COLO829 (cell line): ENCODE measurements at regions not wholly inside any gene's neighbourhood (a gene's known extent, or its start where the extent isn't known, plus 50 kb on each side); places are given as distances from the start of the nearest gene placed in this dataset.
A peak's percentile ranks its signal among the peaks of the same experiment; 100 is the strongest.

Source experiments
- DNase-seq: peaks from one replicate; pipeline ENCODE4 v3.0.0; 2012; ENCODE audit warnings: low spot score

DNA sequence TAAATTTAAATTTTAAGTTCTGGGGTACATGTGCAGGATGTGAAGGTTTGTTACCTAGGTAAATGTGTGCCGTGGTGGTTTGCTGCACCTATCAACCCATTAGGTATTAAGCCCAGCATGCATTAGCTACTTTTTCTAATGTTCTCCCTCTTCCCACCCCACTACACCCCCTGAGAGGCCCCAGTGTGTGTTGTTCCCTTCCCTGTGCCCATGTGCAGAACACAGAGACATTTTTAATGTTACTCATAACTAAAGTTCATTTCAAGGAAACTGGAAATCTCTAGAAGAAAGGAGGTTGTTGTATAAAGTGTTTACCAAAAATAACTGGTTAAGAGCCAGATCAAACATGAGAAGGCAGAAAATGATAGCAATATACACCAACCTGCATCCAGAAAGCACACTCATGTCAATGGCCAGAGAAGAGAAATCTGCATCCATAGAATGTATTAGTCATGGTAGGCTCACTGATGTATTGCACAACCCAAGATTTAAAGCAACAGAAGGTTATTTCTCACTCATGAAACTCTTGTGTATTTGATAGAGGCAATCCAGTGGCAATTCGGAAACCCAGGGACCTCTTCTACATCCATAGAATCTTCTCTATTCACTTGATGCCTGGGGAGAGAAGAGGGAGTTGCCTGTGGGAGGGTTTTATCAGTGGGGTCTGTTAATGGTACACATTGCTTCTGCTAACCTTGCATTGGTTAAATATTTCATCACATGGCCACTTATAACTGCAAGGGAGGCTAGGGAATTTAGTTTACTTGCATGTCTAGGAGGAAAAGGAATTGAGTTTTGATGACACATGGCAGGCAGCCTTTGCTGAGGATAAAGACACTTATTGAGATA, 321.9 kb upstream of the RASGRP1 start:
- DNase-seq, result no peak

GRCh38 chr15:38888701-38889221, 324.1 kb upstream of the RASGRP1 start:
- DNase-seq, result no peak

DNA sequence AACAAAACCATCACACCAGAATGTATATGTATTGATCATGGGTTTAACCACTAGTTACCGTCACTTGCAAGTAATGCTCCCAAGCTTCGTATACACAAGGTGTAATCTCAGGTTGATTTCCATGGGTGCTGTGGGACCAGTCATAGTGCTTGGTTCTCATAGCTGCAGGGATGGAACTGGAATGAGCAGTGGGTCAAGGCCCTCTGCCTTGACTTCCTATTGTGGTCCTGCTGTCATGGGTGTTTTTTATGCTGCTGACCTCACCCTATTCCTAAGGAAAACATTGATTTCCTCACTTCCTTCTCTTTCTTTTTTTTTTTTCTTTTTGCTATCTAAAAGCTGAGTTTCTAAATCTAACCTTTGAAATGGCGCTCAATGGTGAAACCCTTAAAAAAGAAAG, 325.6 kb upstream of the RASGRP1 start:
- DNase-seq, result no peak

- DNase-seq, result no peak
These were observed 329.3 kb upstream of the RASGRP1 start for GRCh38 chr15:38893925-38894242.

GRCh38 chr15:38894243-38894948, 329.8 kb upstream of the RASGRP1 start:
- no peak for DNase-seq

- DNase-seq, result no peak
These were observed 331.0 kb upstream of the RASGRP1 start for GRCh38 chr15:38895326-38896255.

DNA sequence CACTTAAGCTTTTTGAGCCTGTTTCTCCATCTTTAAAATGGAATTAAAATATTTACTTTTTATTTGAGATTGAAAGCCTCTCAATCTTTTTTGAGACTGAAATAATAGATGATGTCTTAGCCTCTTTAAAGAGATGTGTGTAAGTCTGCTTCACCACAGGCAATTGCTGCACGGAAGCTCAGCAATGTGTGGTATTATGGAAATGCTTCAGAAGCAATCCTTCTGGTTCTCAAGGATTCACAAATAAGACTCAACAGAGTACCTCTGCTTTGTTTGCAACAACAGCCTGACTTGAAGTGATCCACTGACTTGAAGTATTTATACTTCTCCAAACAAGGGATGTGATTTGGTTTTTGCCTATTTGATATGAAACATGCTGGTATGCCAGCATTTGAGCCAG, 332.0 kb upstream of the RASGRP1 start:
- DNase-seq, result no peak

DNA sequence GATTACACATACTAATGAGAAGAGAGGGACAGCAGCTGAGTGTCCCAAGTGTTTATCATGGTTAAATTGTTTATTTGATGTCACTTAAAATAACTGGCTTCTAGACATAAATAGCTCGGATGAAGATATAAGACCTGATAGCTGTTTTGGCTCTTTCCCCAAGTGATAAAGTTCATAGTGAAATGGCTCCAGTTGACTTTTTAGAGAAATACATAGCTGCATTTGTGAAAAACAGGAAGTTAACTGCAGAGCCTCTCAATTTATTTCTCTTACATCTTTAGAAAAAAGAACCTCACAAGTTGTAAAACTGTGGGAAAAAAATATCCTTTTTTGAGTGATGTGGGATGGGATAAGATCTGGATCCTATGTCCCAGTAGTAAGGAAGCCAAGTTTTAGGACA, 332.9 kb upstream of the RASGRP1 start:
- DNase-seq, result no peak

GRCh38 chr15:38898236-38898635, 333.6 kb upstream of the RASGRP1 start:
- DNase-seq, result no peak

GRCh38 chr15:38899300-38899699, 334.7 kb upstream of the RASGRP1 start:
- peak; percentile 77 for DNase-seq

GRCh38 chr15:38904298-38904697, 339.7 kb upstream of the RASGRP1 start:
- no peak for DNase-seq

- DNase-seq, result no peak
These were observed 341.0 kb upstream of the RASGRP1 start for GRCh38 chr15:38905632-38906031.

DNA sequence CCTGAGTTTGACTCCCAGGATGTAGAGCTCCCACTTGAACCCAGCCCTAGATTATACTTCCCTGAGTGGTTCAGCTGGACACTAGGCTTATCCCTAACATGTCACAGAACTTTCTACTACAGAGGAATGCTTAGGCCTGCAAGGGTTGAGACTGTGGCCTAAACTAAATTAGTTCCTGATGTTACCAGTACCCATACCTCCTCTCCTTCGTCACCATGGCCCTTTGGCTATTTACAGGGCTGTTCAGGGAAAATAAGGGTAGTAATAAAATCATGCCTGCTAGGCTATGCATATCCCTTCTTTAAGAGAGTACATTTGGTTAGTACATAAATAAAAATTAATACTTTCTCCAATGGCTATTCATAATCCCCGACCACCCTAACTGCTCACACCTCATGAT, 356.4 kb upstream of the RASGRP1 start:
- DNase-seq, result no peak

DNA sequence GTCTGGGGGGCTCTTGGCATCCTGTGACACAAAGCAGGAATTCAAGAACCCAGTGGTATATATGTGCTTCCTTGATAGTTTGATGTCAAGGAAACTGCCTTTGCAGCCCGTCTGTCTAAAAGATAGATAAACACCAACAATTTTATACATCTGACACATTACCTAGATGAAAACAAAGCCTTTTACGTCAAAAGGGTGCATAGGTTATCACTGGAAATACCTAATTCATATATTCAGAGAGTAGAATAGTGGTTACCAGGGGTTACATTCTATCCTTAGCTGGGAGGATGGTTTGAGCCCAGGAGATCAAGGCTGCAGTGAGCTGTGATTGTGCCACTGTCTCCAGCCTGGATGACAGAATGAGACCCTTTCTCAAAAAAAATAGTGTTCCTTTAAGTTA, 356.9 kb upstream of the RASGRP1 start:
- no peak for DNase-seq

GRCh38 chr15:38928431-38928830, 363.8 kb upstream of the RASGRP1 start:
- no peak for DNase-seq

DNA sequence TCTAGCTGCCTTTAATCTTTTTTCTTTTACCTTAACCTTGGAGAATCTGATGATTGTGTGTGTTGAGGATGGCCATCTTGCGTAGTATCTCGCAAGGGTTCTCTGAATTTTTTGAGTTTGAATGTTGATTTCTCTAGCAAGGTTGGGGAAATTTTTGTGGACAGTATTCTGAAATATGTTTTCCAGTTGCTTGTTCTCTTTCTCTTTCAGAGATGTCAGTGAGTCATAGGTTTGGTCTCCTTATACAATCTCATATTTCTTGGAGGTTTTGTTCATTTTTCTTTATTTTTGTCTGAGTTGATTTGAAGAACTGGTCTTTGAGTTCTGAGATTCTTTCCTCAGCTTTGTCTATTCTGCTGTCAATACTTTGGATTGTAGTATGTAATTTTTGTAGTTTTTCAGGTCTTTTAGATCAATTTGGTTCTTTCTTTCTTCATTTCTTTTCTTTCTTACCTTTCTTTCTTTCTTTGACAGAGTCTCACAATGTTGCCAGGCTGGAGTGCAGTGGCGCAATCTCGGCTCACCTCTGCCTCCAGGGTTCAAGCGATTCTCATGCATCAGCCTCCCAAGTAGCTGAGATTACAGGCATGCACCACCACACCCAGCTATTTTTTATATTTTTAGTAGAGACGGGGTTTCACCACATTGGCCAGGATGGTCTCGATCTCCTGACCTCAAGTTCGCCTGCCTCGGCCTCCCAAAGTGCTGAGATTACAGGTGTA, 366.4 kb upstream of the RASGRP1 start:
- no peak for DNase-seq

DNA sequence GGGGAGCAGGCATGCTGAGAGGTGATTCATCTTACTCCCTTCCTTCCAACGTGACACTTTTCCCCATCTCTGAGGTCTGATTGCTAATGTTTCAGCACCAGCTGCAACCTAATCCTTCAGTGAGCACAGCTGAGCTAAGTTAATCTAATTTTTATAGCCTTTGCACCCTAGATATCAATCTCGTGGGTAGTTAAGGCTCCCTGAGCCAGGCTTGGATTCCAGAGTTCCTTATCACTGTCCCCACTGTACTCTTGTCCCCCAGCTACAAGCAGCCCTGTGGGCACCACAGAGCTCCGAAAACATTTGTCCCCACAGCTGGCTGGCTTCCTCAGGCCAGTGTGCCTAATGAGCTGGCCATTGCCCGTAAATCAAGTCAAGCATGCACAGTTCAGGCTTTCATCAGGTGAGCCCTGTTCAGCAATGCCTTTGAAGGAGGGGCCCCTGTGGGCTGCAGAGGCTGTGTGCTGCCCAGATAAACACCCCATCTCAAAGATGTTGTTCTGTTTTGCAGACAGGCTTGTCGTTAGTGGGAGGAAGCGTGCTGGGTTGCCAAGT, 376.9 kb upstream of the RASGRP1 start:
- DNase-seq, result no peak

- no peak for DNase-seq
These were observed 379.9 kb upstream of the RASGRP1 start for GRCh38 chr15:38944536-38944935.

- no peak for DNase-seq
These were observed 381.1 kb upstream of the RASGRP1 start for GRCh38 chr15:38945551-38946298.

- no peak for DNase-seq
These were observed 389.5 kb upstream of the RASGRP1 start for GRCh38 chr15:38954090-38954489.

GRCh38 chr15:38961456-38961855, 396.8 kb upstream of the RASGRP1 start:
- DNase-seq, result no peak
